Keratinocyte (primary cell): ENCODE measurements at regions not wholly inside any gene's neighbourhood (a gene's known extent, or its start where the extent isn't known, plus 50 kb on each side); places are given as distances from the start of the nearest gene placed in this dataset.

Experiments used
- DNase-seq: peaks from one replicate; pipeline ENCODE4 v3.0.0-alpha.2; 2011; ENCODE audit warnings: low read depth, missing footprints, low spot score
- FAIRE-seq: peaks from 2 replicates; lab custom pipeline; 2011; peaks lifted over from hg19 to GRCh38; lab: Jason Lieb, UNC
- H2AFZ ChIP-seq: 2 replicates; pipeline ENCODE4 v1.6.0; 2012; ENCODE audit warnings: low read length, control low read depth, inconsistent platforms; ENCODE audit not compliant: control insufficient read depth
- H3K27ac ChIP-seq: 2 replicates; pipeline ENCODE4 v1.5.1; 2011; ENCODE audit warnings: low read length; ENCODE audit not compliant: control insufficient read depth, insufficient read depth
- H3K27me3 ChIP-seq: 3 replicates; pipeline ENCODE4 v1.6.0; 2011; ENCODE audit warnings: low read length; ENCODE audit not compliant: control insufficient read depth, insufficient read depth; ENCODE audit errors: extremely low read depth
- H3K36me3 ChIP-seq, 2 experiments: 2 replicates in 1 of 2; 3 replicates in 1 of 2; pipeline ENCODE4 v1.5.1; 2011; ENCODE audit warnings: low read length in 2 of 2, mild to moderate bottlenecking in 1 of 2; ENCODE audit not compliant: control insufficient read depth in 2 of 2, insufficient read depth in 2 of 2; ENCODE audit errors: extremely low read depth in 1 of 2
- H3K4me1 ChIP-seq: 3 replicates; pipeline ENCODE4 v1.5.1; 2011; ENCODE audit warnings: low read length; ENCODE audit not compliant: control insufficient read depth, insufficient read depth; ENCODE audit errors: extremely low read depth
- H3K4me2 ChIP-seq: 3 replicates; pipeline ENCODE4 v1.6.0; 2011; ENCODE audit warnings: low read depth, low read length; ENCODE audit not compliant: control insufficient read depth, insufficient read depth; ENCODE audit errors: extremely low read depth
- H3K4me3 ChIP-seq, 3 experiments: fragments of 200-600 bp in 1 of 3; sonication (generic) in 1 of 3; 2 replicates in 2 of 3; 3 replicates in 1 of 3; pipeline ENCODE4 v1.5.1; 2011 to 2016; ENCODE audit warnings: low read length in 3 of 3, mild to moderate bottlenecking in 3 of 3, control low read depth in 2 of 3, inconsistent platforms in 1 of 3, low read depth in 1 of 3, mixed read lengths in 1 of 3, mixed run types in 1 of 3, moderate library complexity in 1 of 3; ENCODE audit not compliant: control insufficient read depth in 2 of 3, insufficient read depth in 2 of 3; ENCODE audit errors: extremely low read depth in 1 of 3
- H3K79me2 ChIP-seq: 2 replicates; pipeline ENCODE4 v1.6.0; 2012; ENCODE audit warnings: low read length; ENCODE audit not compliant: control insufficient read depth, insufficient read depth
- H3K9ac ChIP-seq: 3 replicates; pipeline ENCODE4 v1.6.0; 2011; ENCODE audit warnings: low read length; ENCODE audit not compliant: control insufficient read depth, insufficient read depth; ENCODE audit errors: extremely low read depth
- H3K9me1 ChIP-seq: 3 replicates; pipeline ENCODE4 v1.6.0; 2011; ENCODE audit warnings: low read length; ENCODE audit not compliant: control insufficient read depth, insufficient read depth; ENCODE audit errors: extremely low read depth
- H3K9me3 ChIP-seq: 2 replicates; pipeline ENCODE4 v1.5.1; 2012; ENCODE audit warnings: low read depth, low read length; ENCODE audit not compliant: control insufficient read depth
- H4K20me1 ChIP-seq: 3 replicates; pipeline ENCODE4 v1.6.0; 2011; ENCODE audit warnings: low read length; ENCODE audit not compliant: control insufficient read depth, insufficient read depth; ENCODE audit errors: extremely low read depth
- CTCF ChIP-seq, 3 experiments: IDR thresholded peaks in 1 of 3; conservative IDR thresholded peaks in 1 of 3; optimal IDR thresholded peaks in 1 of 3; 2 replicates in 2 of 3; 3 replicates in 1 of 3; pipeline versions ENCODE3 to v1.5.1; 2011; ENCODE audit warnings: low read length in 3 of 3, mild to moderate bottlenecking in 3 of 3, moderate library complexity in 2 of 3, control low read depth in 1 of 3, inconsistent platforms in 1 of 3; ENCODE audit not compliant: insufficient read depth in 2 of 3; ENCODE audit errors: extremely low read depth in 1 of 3
- EZH2 ChIP-seq: IDR thresholded peaks from one replicate; pipeline ENCODE4 v1.6.1; 2012; ENCODE audit warnings: inconsistent platforms, mild to moderate bottlenecking, low read length, moderate library complexity
- dilution Hi-C: fragments of 300-500 bp; cut with MboI; formaldehyde crosslinking; loops from one replicate; pipeline ENCODE4 v1.7.0; 2020; ENCODE audit warnings: low sequenced_read_pairs; ENCODE audit not compliant: extremely low pct_ligation_motif_present

- no peak overlapping the region for H3K4me3 ChIP-seq
- TF ChIP-seq EZH2 (no peak), CTCF (optimal IDR thresholded peaks at IDR 0.05 in 1 of 3, IDR thresholded peaks at IDR 0.05 in 1 of 3, conservative IDR thresholded peaks at IDR 0.05 in 1 of 3; ENCODE audit: extremely low read depth in 1 of 3, insufficient read depth in 2 of 3, low read length in 3 of 3) (no peak)
- no peak for FAIRE-seq
- H2AFZ ChIP-seq: no peak overlapping the region
- no peak overlapping the region for H3K4me2 ChIP-seq
- no peaks in the 10 kb centered on the region for H3K9me3 ChIP-seq
- H4K20me1 ChIP-seq: no peaks in the 10 kb centered on the region
- no peak for DNase-seq
- no peak overlapping the region for H3K27ac ChIP-seq
- H3K36me3 ChIP-seq: no peaks in the 10 kb centered on the region
- dilution Hi-C loops: no loop called here
- H3K79me2 ChIP-seq: no peaks in the 10 kb centered on the region
- no peaks in the 10 kb centered on the region for H3K4me1 ChIP-seq
- no peak overlapping the region for H3K9ac ChIP-seq
- no peaks in the 10 kb centered on the region for H3K27me3 ChIP-seq
- H3K9me1 ChIP-seq: no peaks in the 10 kb centered on the region
Measured at GRCh38 chrX:40285876-40286275, 188.1 kb upstream of the BCOR start.

GRCh38 chrX:40284852-40285251, 187.1 kb upstream of the BCOR start:
- H3K79me2 ChIP-seq: no peaks in the 10 kb centered on the region
- H3K9ac ChIP-seq: no peak overlapping the region
- H3K27me3 ChIP-seq: no peaks in the 10 kb centered on the region
- no peak overlapping the region for H3K27ac ChIP-seq
- no peaks in the 10 kb centered on the region for H3K4me1 ChIP-seq
- no peak overlapping the region for H2AFZ ChIP-seq
- no peaks in the 10 kb centered on the region for H4K20me1 ChIP-seq
- H3K9me1 ChIP-seq: no peaks in the 10 kb centered on the region
- no peaks in the 10 kb centered on the region for H3K9me3 ChIP-seq
- H3K36me3 ChIP-seq: no peaks in the 10 kb centered on the region
- DNase-seq (no peak), FAIRE-seq (no peak)
- dilution Hi-C loops: no loop called here
- no peak overlapping the region for H3K4me2 ChIP-seq
- no peak overlapping the region for H3K4me3 ChIP-seq
- no peak for TF ChIP-seq EZH2
- TF ChIP-seq CTCF (optimal IDR thresholded peaks at IDR 0.05 in 1 of 3, IDR thresholded peaks at IDR 0.05 in 1 of 3, conservative IDR thresholded peaks at IDR 0.05 in 1 of 3; ENCODE audit: extremely low read depth in 1 of 3, insufficient read depth in 2 of 3, low read length in 3 of 3): no peak
